ENCODE measurements at regions not wholly inside any gene's neighbourhood (a gene's known extent, or its start where the extent isn't known, plus 50 kb on each side); places are given as distances from the start of the nearest gene placed in this dataset.

GRCh38 chr12:127565241-127565640, 701.7 kb upstream of the TMEM132C start:
- no peak overlapping the region for H3K4me3 ChIP-seq (ENCODE audit: low read length in 3 of 3)
- no peaks in the 10 kb centered on the region for H3K9me3 ChIP-seq (ENCODE audit: control insufficient read depth in 2 of 3, insufficient read depth in 1 of 3, low read length in 3 of 3)
- FAIRE-seq (no peak), DNase-seq (no peak)
- H3K27ac ChIP-seq (ENCODE audit: low read depth in 2 of 2, low read length in 2 of 2), result no peak overlapping the region
- no peak overlapping the region for H3K9ac ChIP-seq (ENCODE audit: low read length in 3 of 3)
- intact Hi-C loops (cut with DNase I), result no loop called here
- no peak for TF ChIP-seq CTCF (IDR thresholded peaks at IDR 0.05; ENCODE audit: borderline replicate concordance, extremely low read depth, insufficient read depth)
- no peaks in the 10 kb centered on the region for H3K36me3 ChIP-seq (ENCODE audit: control insufficient read depth in 2 of 3, insufficient read depth in 3 of 3, low read length in 3 of 3)
- no peaks in the 10 kb centered on the region for H3K27me3 ChIP-seq (ENCODE audit: control insufficient read depth, insufficient read depth, low read length)
- no peaks in the 10 kb centered on the region for H3K4me1 ChIP-seq (ENCODE audit: control insufficient read depth in 2 of 3, insufficient read depth in 2 of 3, low read depth in 1 of 3, low read length in 3 of 3)

GRCh38 chr12:127567531-127567930, 699.4 kb upstream of the TMEM132C start:
- no peak for TF ChIP-seq CTCF (IDR thresholded peaks at IDR 0.05; ENCODE audit: borderline replicate concordance, extremely low read depth, insufficient read depth)
- Histone ChIP-seq H3K4me3 (ENCODE audit: low read length in 3 of 3) (no peak overlapping the region), H3K27ac (ENCODE audit: low read depth in 2 of 2, low read length in 2 of 2) (no peak overlapping the region), H3K9me3 (ENCODE audit: control insufficient read depth in 2 of 3, insufficient read depth in 1 of 3, low read length in 3 of 3) (no peaks in the 10 kb centered on the region), H3K9ac (ENCODE audit: low read length in 3 of 3) (no peak overlapping the region), H3K36me3 (ENCODE audit: control insufficient read depth in 2 of 3, insufficient read depth in 3 of 3, low read length in 3 of 3) (no peaks in the 10 kb centered on the region), H3K4me1 (ENCODE audit: control insufficient read depth in 2 of 3, insufficient read depth in 2 of 3, low read depth in 1 of 3, low read length in 3 of 3) (no peaks in the 10 kb centered on the region), H3K27me3 (ENCODE audit: control insufficient read depth, insufficient read depth, low read length) (no peaks in the 10 kb centered on the region)
- DNase-seq (no peak), FAIRE-seq (no peak)
- intact Hi-C loops (cut with DNase I), result no loop called here

GRCh38 chr12:127570387-127570786, 696.6 kb upstream of the TMEM132C start:
- no peak for DNase-seq
- no peaks in the 10 kb centered on the region for H3K9me3 ChIP-seq (ENCODE audit: control insufficient read depth in 2 of 3, insufficient read depth in 1 of 3, low read length in 3 of 3)
- H3K27ac ChIP-seq (ENCODE audit: low read depth in 2 of 2, low read length in 2 of 2), result no peak overlapping the region
- H3K4me1 ChIP-seq (ENCODE audit: control insufficient read depth in 2 of 3, insufficient read depth in 2 of 3, low read depth in 1 of 3, low read length in 3 of 3), result no peaks in the 10 kb centered on the region
- no peaks in the 10 kb centered on the region for H3K36me3 ChIP-seq (ENCODE audit: control insufficient read depth in 2 of 3, insufficient read depth in 3 of 3, low read length in 3 of 3)
- H3K27me3 ChIP-seq (ENCODE audit: control insufficient read depth, insufficient read depth, low read length), result no peaks in the 10 kb centered on the region
- H3K9ac ChIP-seq (ENCODE audit: low read length in 3 of 3), result no peak overlapping the region
- intact Hi-C loops (cut with DNase I), result no loop called here
- no peak overlapping the region for H3K4me3 ChIP-seq (ENCODE audit: low read length in 3 of 3)
- FAIRE-seq, result no peak
- no peak for TF ChIP-seq CTCF (IDR thresholded peaks at IDR 0.05; ENCODE audit: borderline replicate concordance, extremely low read depth, insufficient read depth)

- no peak for FAIRE-seq
These were observed 696.1 kb upstream of the TMEM132C start for GRCh38 chr12:127570793-127571360.

More at GRCh38 chr12:127570793-127571360, 696.1 kb upstream of the TMEM132C start:
- Histone ChIP-seq H3K9me3 (ENCODE audit: control insufficient read depth in 2 of 3, insufficient read depth in 1 of 3, low read length in 3 of 3) (no peaks in the 10 kb centered on the region), H3K4me1 (ENCODE audit: control insufficient read depth in 2 of 3, insufficient read depth in 2 of 3, low read depth in 1 of 3, low read length in 3 of 3) (no peaks in the 10 kb centered on the region), H3K36me3 (ENCODE audit: control insufficient read depth in 2 of 3, insufficient read depth in 3 of 3, low read length in 3 of 3) (no peaks in the 10 kb centered on the region), H3K4me3 (ENCODE audit: low read length in 3 of 3) (no peak overlapping the region), H3K9ac (ENCODE audit: low read length in 3 of 3) (no peak overlapping the region), H3K27ac (ENCODE audit: low read depth in 2 of 2, low read length in 2 of 2) (no peak overlapping the region), H3K27me3 (ENCODE audit: control insufficient read depth, insufficient read depth, low read length) (no peaks in the 10 kb centered on the region)
- intact Hi-C loops (cut with DNase I), result no loop called here
- no peak for DNase-seq
- TF ChIP-seq CTCF (IDR thresholded peaks at IDR 0.05; ENCODE audit: borderline replicate concordance, extremely low read depth, insufficient read depth), result no peak
